G401.6 (cell line): ENCODE measurements at regions not wholly inside any gene's neighbourhood (a gene's known extent, or its start where the extent isn't known, plus 50 kb on each side); places are given as distances from the start of the nearest gene placed in this dataset.

Experiments
- FAIRE-seq: peaks from 2 replicates; lab custom pipeline; 2012; peaks lifted over from hg19 to GRCh38; lab: Jason Lieb, UNC

- no peak for FAIRE-seq
These were observed 599.1 kb downstream of the SLC4A3 start for GRCh38 chr2:220226546-220226945.

GRCh38 chr2:220227266-220227920, 600.0 kb downstream of the SLC4A3 start:
- FAIRE-seq = no peak

GRCh38 chr2:220228310-220229006, 601.0 kb downstream of the SLC4A3 start:
- no peak for FAIRE-seq

DNA sequence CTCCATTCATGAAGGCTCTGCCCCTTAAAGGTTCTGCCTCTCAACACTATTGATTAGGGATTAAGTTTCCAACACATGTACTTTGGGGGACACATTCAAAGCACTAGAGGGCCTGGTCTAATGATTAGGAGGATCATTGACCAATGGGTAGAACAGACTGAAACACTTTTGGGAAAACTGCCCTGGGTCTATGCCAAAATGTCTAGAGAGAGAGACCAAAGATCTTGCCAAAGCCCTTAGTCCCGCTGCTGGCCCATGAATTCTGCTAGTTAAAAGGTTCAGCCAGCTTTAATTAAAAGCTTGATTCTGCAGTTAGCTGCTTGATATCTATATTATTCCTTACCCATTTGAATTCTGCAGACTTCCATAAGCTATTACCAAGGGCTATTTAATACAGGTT, 613.2 kb downstream of the SLC4A3 start:
- FAIRE-seq = no peak

DNA sequence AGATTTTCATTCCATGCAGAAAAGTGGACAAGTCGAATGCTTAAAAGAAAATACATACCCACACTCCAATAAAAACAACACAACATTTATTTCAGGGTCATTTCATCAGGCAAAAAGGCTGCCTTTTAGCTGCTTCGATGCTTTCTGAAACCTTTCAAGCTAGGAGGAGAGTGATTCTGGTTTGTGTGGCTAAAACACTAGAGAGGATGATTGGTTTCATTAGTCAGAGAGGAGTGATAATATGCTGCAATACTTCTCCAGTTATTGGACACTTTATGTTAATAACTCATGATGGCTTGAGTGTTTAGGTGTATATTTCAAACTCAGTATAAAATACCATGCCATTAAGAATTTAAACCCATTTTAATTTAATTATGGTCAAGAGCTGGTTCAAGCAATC, 614.0 kb downstream of the SLC4A3 start:
- FAIRE-seq = no peak

GRCh38 chr2:220243571-220243970, 616.1 kb downstream of the SLC4A3 start:
- no peak for FAIRE-seq

GRCh38 chr2:220246386-220246785, 619.0 kb downstream of the SLC4A3 start:
- no peak for FAIRE-seq

- FAIRE-seq = no peak
These were observed 620.3 kb downstream of the SLC4A3 start for GRCh38 chr2:220247588-220248350.

DNA sequence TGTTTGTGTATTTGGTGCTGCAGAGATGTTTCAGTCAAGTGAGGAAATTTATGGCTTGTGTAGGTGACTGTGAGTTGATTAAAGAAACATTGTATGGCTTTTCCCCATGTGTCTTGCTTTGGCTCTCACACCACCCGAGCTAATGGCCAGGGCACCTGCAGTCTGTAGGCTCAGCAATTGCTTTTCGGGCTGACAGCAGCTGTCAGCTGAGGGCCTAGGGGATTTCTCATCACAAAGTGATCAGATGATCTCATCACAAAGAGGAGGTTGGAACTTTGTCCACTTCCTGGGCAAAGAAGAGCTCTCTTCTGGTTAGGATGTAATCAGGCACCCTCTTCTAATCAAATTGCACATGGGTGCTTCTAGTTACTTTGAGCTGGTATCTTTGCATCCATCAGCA, 632.2 kb downstream of the SLC4A3 start:
- no peak for FAIRE-seq

DNA sequence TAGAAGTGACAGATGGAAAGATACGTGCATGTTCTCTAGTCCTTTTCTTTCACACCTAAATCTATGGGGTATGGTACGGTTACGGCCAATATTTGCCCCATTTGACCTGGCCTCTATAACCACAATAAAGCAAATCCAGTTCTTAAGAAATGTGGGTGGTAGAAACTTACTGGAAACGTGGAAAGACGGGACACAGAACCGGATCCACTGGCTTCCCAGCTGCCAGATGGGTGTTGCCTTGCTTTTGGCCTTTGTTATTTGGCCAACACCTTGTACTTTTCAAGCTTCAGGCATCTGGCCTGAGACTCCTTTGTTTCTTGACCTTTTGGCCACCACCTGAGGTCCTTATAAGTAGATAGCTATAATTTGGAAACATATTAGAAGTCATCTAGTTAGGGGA, 635.9 kb downstream of the SLC4A3 start:
- FAIRE-seq = no peak

DNA sequence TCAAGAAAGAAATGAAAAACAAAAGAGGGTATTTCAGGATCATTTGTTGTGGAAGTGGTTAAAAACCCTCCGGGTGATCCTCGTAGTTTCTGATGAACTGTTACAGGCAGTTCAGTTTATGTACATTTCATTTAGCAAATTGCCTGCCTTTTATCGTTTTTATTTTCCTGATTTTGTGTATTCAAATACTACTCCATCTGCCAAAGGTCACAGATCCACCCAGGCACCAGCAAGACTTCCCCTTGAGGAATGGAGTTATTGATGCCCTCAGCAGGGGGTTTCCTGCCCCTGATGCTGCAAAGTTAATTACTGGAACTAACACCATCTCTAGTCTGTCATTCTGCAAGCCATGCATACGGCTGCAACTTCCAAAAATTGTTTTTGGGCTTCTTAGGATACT, 641.9 kb downstream of the SLC4A3 start:
- FAIRE-seq = no peak

DNA sequence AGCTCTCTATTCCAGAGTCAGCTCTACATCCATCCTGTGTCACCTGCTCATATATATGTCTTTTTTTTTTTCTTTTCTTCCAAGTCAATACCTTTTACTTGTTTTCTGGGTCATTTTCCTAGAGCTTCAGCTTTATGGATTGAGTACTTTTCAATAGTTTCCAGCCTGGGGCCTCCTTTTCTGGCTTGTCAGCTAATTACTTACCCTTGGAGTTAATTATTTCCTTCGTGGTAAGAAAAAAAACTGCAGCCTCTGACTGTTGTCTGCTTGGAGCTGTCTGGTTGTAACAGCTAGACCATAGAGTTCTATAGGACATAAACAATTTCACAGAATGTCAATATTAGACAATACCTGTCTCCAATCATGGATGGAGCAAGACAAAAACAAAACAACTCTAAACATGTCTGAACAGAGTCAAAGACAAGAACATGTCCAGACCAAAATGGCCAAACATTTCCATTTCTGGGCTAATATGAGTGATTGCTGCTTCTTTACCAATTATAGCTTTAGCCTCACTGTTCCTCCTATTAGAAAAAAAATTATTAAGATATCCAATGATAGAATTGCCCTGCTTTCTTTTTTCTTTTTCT, 643.1 kb downstream of the SLC4A3 start:
- FAIRE-seq = no peak

GRCh38 chr2:220272656-220273055, 645.2 kb downstream of the SLC4A3 start:
- no peak for FAIRE-seq

GRCh38 chr2:220273082-220273481, 645.7 kb downstream of the SLC4A3 start:
- no peak for FAIRE-seq

DNA sequence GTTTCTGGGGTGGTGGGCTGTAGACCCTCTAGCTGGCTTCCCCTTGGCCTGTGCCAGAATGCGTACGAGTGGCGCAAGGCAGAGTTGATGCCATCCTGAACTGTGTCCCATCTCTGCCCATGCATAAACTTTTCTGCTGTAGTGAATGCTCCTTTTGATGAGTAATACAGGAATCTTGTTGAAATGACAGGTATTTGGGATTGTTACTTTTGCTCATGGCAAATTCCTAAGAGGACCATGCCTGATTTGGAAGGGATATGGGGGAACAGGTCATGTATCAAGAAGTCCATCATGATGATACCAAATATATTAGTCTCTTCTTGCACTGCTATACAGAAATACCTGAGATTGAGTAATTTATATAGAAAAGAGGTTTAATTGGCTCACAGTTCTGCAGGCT, 648.0 kb downstream of the SLC4A3 start:
- FAIRE-seq = no peak

- FAIRE-seq = no peak
These were observed 649.5 kb downstream of the SLC4A3 start for GRCh38 chr2:220276741-220277444.

DNA sequence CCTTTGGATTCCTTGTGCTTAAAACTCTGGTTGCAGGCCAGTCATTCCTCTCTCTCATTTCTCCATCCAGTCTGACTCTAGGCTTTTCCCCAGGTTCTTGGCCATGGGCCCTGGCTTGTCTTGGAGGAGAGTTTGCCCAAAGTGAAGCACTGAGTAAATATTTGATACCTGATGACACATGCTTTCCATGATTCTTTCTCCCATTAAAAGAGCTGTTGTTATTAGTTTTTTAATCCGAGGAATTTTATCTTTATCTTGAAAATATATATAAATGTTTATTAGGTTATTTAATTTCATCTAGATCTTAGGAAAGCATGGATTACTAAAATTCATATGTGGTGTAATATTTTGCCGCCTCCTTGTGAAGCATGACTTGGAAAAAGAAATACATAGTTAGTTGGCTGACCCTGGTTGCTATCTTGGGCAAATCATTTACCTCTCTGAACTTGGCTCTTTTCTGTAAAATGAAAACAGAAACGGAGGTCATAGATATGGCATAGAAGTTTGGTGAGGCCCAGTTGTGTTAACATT, 650.1 kb downstream of the SLC4A3 start:
- FAIRE-seq = no peak

GRCh38 chr2:220278022-220278421, 650.6 kb downstream of the SLC4A3 start:
- no peak for FAIRE-seq

GRCh38 chr2:220279372-220279771, 651.9 kb downstream of the SLC4A3 start:
- FAIRE-seq = no peak

- FAIRE-seq = no peak
These were observed 652.4 kb downstream of the SLC4A3 start for GRCh38 chr2:220279840-220280239.

GRCh38 chr2:220280736-220281135, 653.3 kb downstream of the SLC4A3 start:
- FAIRE-seq = no peak

DNA sequence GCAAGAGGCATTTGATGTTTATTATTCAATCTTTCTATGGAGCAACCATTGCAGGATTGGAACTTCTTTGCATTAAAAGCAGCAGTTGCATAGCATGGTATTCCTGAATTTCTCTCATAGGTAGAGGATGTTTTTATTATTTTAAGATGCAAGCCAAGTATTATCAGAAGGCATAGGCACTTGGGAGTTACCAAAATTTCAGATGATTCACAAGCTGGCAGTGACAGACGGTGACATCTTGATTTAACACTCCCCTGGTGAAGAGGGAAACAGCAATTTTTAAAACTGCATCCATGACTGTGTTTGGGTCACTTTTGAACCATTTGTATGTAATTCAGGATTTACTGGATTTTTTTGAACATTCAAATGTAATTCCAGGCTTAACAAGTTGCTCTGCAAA, 654.3 kb downstream of the SLC4A3 start:
- no peak for FAIRE-seq
